K562 (cell line): ENCODE measurements at regions not wholly inside any gene's neighbourhood (a gene's known extent, or its start where the extent isn't known, plus 50 kb on each side); places are given as distances from the start of the nearest gene placed in this dataset.

Experiments used
- ETV6 ChIP-seq, 3 experiments: fragments of 150-350 bp in 1 of 3; sonication (generic) in 1 of 3; formaldehyde crosslinking in 1 of 3; IDR thresholded peaks; 2 replicates each; pipeline versions ENCODE4 v1.6.1 to v1.8.0; 2014 to 2022; ENCODE audit warnings: borderline replicate concordance in 2 of 3, low read depth in 2 of 3, antibody characterized with exemption in 1 of 3, low read length in 1 of 3, mild to moderate bottlenecking in 1 of 3, missing genetic modification reagents in 1 of 3
- HDGF ChIP-seq: fragments of 450-650 bp; IDR thresholded peaks from 2 replicates; pipeline ENCODE4 v1.6.1; 2016
- SOX6 ChIP-seq: fragments of 450-650 bp; IDR thresholded peaks from 2 replicates; pipeline ENCODE4 v1.6.1; 2014; ENCODE audit warnings: mild to moderate bottlenecking
- XRCC5 ChIP-seq: fragments of 200-400 bp; formaldehyde crosslinking; IDR thresholded peaks from 2 replicates; pipeline ENCODE4 v1.6.1; 2017; ENCODE audit warnings: low read depth, mild to moderate bottlenecking, low read length
- ZBTB40 ChIP-seq, 2 experiments: fragments of 450-650 bp in 1 of 2; sonication (generic) in 1 of 2; formaldehyde crosslinking in 1 of 2; IDR thresholded peaks; 2 replicates each; pipeline versions ENCODE4 v1.7.1 to v1.9.0; 2016 to 2022; ENCODE audit warnings: inconsistent platforms in 1 of 2, mild to moderate bottlenecking in 1 of 2, missing genetic modification reagents in 1 of 2

GRCh38 chrX:40240844-40241243 is 143.1 kb upstream of the BCOR start (continued):
- no peak for TF ChIP-seq ETV6 (IDR thresholded peaks at IDR 0.05; ENCODE audit: borderline replicate concordance in 1 of 2, low read depth in 2 of 2, low read length in 1 of 2)
- no peak for TF ChIP-seq ETV6 (CRISPR knock-in tag; IDR thresholded peaks at IDR 0.05; ENCODE audit: borderline replicate concordance)
- TF ChIP-seq ZBTB40 (IDR thresholded peaks at IDR 0.05) = no peak
- TF ChIP-seq ZBTB40 (CRISPR knock-in tag; IDR thresholded peaks at IDR 0.05) = no peak
- no peak for TF ChIP-seq XRCC5
- no peak for TF ChIP-seq HDGF
- 0 out of 2 replicates have a peak, but pooled peaks have one; percentile 16 for TF ChIP-seq SOX6
